PC-9 (cell line): ENCODE measurements at regions not wholly inside any gene's neighbourhood (a gene's known extent, or its start where the extent isn't known, plus 50 kb on each side); places are given as distances from the start of the nearest gene placed in this dataset.

Experiments
- BruUV-seq: library from RNA; stranded (reverse); fragments of 400-500 nt; replicated peaks from 2 replicates; lab custom pipeline; 2021; lab: Mats Ljungman, UMichigan
- CTCF ChIA-PET: fragments of 300-600 bp; sonication (Branson Sonifier 250); formaldehyde crosslinking; loops from one replicate; lab custom pipeline; 2022; ENCODE audit warnings: antibody characterized with exemption; lab: Charles Lee
- POLR2A ChIA-PET: fragments of 300-600 bp; sonication (Branson Sonifier 250); formaldehyde crosslinking; loops from one replicate; lab custom pipeline; 2022; ENCODE audit warnings: antibody characterized with exemption; ENCODE audit not compliant: unreplicated experiment; lab: Charles Lee
- DNase-seq, 2 experiments: peaks; one replicate each; pipeline versions ENCODE4 v3.0.0 to v3.0.0-alpha.2; 2015 to 2022; ENCODE audit warnings: mixed read lengths in 1 of 2
- H2AFZ ChIP-seq: fragments of 200-600 bp; sonication (generic); 2 replicates; pipeline ENCODE4 v1.8.1; 2017; ENCODE audit warnings: antibody characterized with exemption
- H3F3A ChIP-seq: fragments of 200-600 bp; sonication (generic); 2 replicates; pipeline ENCODE4 v1.8.1; 2017; ENCODE audit warnings: antibody characterized with exemption, mild to moderate bottlenecking, low read depth; ENCODE audit not compliant: insufficient read depth
- H3K27ac ChIP-seq: fragments of 200-600 bp; sonication (generic); 2 replicates; pipeline ENCODE4 v1.6.1; 2016; ENCODE audit warnings: mixed run types
- H3K27me3 ChIP-seq: fragments of 200-600 bp; sonication (generic); 2 replicates; pipeline ENCODE4 v1.6.1; 2016; ENCODE audit warnings: low read depth, mixed run types; ENCODE audit not compliant: insufficient read depth
- H3K36me3 ChIP-seq: fragments of 200-600 bp; sonication (generic); 2 replicates; pipeline ENCODE4 v1.6.1; 2016; ENCODE audit warnings: low read depth, mixed run types
- H3K4me1 ChIP-seq: fragments of 200-600 bp; sonication (generic); replicated peaks from 2 replicates; pipeline ENCODE4 v1.6.1; 2016; ENCODE audit warnings: mixed run types; ENCODE audit not compliant: insufficient read depth
- H3K4me2 ChIP-seq: fragments of 200-600 bp; sonication (generic); 2 replicates; pipeline ENCODE4 v1.6.1; 2017; ENCODE audit warnings: mixed run types
- H3K4me3 ChIP-seq: fragments of 200-600 bp; sonication (generic); 2 replicates; pipeline ENCODE4 v1.6.1; 2016; ENCODE audit warnings: mixed run types
- H3K79me2 ChIP-seq: fragments of 200-600 bp; sonication (generic); 2 replicates; pipeline ENCODE4 v1.6.1; 2017; ENCODE audit warnings: low read depth, mixed run types
- H3K9me2 ChIP-seq: fragments of 200-600 bp; sonication (generic); 2 replicates; pipeline ENCODE4 v1.8.1; 2017; ENCODE audit warnings: mild to moderate bottlenecking; ENCODE audit not compliant: insufficient read depth
- H3K9me3 ChIP-seq: fragments of 200-600 bp; sonication (generic); 2 replicates; pipeline ENCODE4 v1.8.1; 2016; ENCODE audit warnings: low read depth; ENCODE audit not compliant: insufficient read depth
- H4K20me1 ChIP-seq: fragments of 200-600 bp; sonication (generic); 2 replicates; pipeline ENCODE4 v1.8.1; 2017; ENCODE audit not compliant: insufficient read depth
- CTCF ChIP-seq: fragments of 200-600 bp; sonication (generic); conservative IDR thresholded peaks from 2 replicates; pipeline ENCODE4 v1.6.1; 2017; ENCODE audit warnings: mixed run types, antibody characterized with exemption, mild to moderate bottlenecking, moderate library complexity
- EZH2 ChIP-seq: fragments of 200-600 bp; sonication (generic); IDR thresholded peaks from 2 replicates; pipeline ENCODE4 v1.8.0; 2017; ENCODE audit warnings: antibody characterized with exemption, low read depth
- intact Hi-C: fragments of 100-400 bp; cut with micrococcal nuclease; formaldehyde crosslinking; loops from one replicate; pipeline ENCODE4 v1.10.0; 2022; ENCODE audit not compliant: unreplicated experiment

GRCh38 chr4:45576275-45576674, 547.6 kb downstream of the GABRG1 start:
- ChIA-PET POLR2A (no interaction called here), CTCF (no interaction called here)
- no peak for DNase-seq
- no TSS peak for BruUV-seq
- Histone ChIP-seq H3K36me3 (no peaks in the 10 kb centered on the region), H3K27me3 (no peaks in the 10 kb centered on the region), H3F3A (no peaks in the 10 kb centered on the region), H3K79me2 (no peaks in the 10 kb centered on the region), H3K4me2 (no peak overlapping the region), H3K9me3 (no peaks in the 10 kb centered on the region), H3K4me3 (no peak overlapping the region), H4K20me1 (no peaks in the 10 kb centered on the region), H3K4me1 (no peaks in the 10 kb centered on the region), H2AFZ (no peak overlapping the region), H3K27ac (no peak overlapping the region), H3K9me2 (no peaks in the 10 kb centered on the region; the same call in 1 of the 2 replicates)
- TF ChIP-seq EZH2 (no peak), CTCF (no peak)
- intact Hi-C loops: no loop called here

- no TSS peak for BruUV-seq
- Histone ChIP-seq H3K4me1 (no peaks in the 10 kb centered on the region), H3K79me2 (no peaks in the 10 kb centered on the region), H2AFZ (no peak overlapping the region), H3K4me3 (no peak overlapping the region), H3K27me3 (no peaks in the 10 kb centered on the region), H3K9me3 (no peaks in the 10 kb centered on the region), H3K27ac (no peak overlapping the region), H4K20me1 (no peaks in the 10 kb centered on the region), H3K36me3 (no peaks in the 10 kb centered on the region), H3K4me2 (no peak overlapping the region), H3F3A (no peaks in the 10 kb centered on the region), H3K9me2 (no peaks in the 10 kb centered on the region)
- TF ChIP-seq CTCF (no peak), EZH2 (no peak)
- intact Hi-C loops: no loop called here
- ChIA-PET CTCF (no interaction called here), POLR2A (no interaction called here)
- no peak for DNase-seq
Observed at GRCh38 chr4:45569619-45570018, 554.2 kb downstream of the GABRG1 start.

GRCh38 chr4:45568694-45569093, 555.2 kb downstream of the GABRG1 start:
- no peak for DNase-seq
- ChIA-PET CTCF (no interaction called here), POLR2A (no interaction called here)

More at GRCh38 chr4:45568694-45569093, 555.2 kb downstream of the GABRG1 start:
- no peaks in the 10 kb centered on the region for H3K9me3 ChIP-seq
- H3K27ac ChIP-seq: no peak overlapping the region
- H3K9me2 ChIP-seq: no peaks in the 10 kb centered on the region
- no peak overlapping the region for H3K4me2 ChIP-seq
- no peak overlapping the region for H2AFZ ChIP-seq
- no peaks in the 10 kb centered on the region for H3K27me3 ChIP-seq
- H3K4me3 ChIP-seq: no peak overlapping the region
- intact Hi-C loops: no loop called here
- no peaks in the 10 kb centered on the region for H3K79me2 ChIP-seq
- H3F3A ChIP-seq: no peaks in the 10 kb centered on the region
- H3K36me3 ChIP-seq: no peaks in the 10 kb centered on the region
- H3K4me1 ChIP-seq: no peaks in the 10 kb centered on the region
- TF ChIP-seq CTCF: no peak
- no peak for TF ChIP-seq EZH2
- no TSS peak for BruUV-seq
- no peaks in the 10 kb centered on the region for H4K20me1 ChIP-seq
